Endothelial cell of umbilical vein (primary cell): ENCODE measurements at regions not wholly inside any gene's neighbourhood (a gene's known extent, or its start where the extent isn't known, plus 50 kb on each side); places are given as distances from the start of the nearest gene placed in this dataset.

Source experiments
- POLR2A ChIP-seq: IDR thresholded peaks from 2 replicates; pipeline ENCODE4 v1.6.1; 2012; ENCODE audit warnings: low read depth, mild to moderate bottlenecking, control low read depth, low read length
- POLR2AphosphoS5 ChIP-seq: IDR thresholded peaks from 2 replicates; pipeline ENCODE4 v1.6.1; 2012; ENCODE audit warnings: low read depth, mild to moderate bottlenecking, control low read depth, low read length, moderate library complexity; ENCODE audit not compliant: insufficient read depth
- TF ChIP-seq, protein P1 (sequence below), 2 donors: IDR thresholded peaks; 1 replicate in 1 of 2; 2 replicates in 1 of 2; pipeline ENCODE4 v1.5.1; 2011; ENCODE audit warnings: low read length in 2 of 2, mild to moderate bottlenecking in 2 of 2, moderate library complexity in 2 of 2, control low read depth in 1 of 2, inconsistent platforms in 1 of 2, low read depth in 1 of 2; ENCODE audit not compliant: insufficient read depth in 1 of 2; ENCODE audit errors: extremely low read depth in 1 of 2

DNA sequence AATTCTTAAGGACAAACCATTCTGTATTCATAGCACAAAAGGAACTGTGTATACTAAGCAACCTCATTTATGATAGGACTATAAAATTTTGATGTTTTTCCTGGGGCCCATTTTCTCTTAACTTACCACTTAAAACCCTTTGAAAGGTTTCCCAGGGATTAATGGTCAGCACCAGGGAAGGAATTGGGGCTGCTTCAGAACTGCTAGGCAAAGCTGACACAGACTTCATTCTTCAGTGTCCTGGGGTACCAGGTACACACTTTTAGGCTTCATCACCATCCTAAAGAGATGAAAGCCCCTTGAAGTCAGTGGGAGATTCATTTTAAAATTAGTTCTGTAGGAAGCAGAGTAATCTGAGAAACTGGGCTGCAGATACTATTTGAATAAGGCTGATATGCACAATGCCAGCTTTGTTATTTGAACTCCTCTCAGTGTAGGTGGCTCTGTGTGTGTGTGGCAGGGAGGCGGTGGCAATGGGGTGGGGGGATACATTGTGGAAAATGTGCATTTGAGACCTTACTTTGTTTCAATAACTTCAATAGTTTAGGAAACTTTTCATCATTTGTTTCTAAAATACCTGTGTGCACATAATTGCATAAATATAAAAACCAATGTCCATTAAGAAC, 329.3 kb upstream of the DCN start:
- TF ChIP-seq POLR2A: no peak
- TF ChIP-seq, protein P1, sequence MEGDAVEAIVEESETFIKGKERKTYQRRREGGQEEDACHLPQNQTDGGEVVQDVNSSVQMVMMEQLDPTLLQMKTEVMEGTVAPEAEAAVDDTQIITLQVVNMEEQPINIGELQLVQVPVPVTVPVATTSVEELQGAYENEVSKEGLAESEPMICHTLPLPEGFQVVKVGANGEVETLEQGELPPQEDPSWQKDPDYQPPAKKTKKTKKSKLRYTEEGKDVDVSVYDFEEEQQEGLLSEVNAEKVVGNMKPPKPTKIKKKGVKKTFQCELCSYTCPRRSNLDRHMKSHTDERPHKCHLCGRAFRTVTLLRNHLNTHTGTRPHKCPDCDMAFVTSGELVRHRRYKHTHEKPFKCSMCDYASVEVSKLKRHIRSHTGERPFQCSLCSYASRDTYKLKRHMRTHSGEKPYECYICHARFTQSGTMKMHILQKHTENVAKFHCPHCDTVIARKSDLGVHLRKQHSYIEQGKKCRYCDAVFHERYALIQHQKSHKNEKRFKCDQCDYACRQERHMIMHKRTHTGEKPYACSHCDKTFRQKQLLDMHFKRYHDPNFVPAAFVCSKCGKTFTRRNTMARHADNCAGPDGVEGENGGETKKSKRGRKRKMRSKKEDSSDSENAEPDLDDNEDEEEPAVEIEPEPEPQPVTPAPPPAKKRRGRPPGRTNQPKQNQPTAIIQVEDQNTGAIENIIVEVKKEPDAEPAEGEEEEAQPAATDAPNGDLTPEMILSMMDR (IDR thresholded peaks at IDR 0.05; ENCODE audit: extremely low read depth in 1 of 2, insufficient read depth in 1 of 2, low read depth in 1 of 2, low read length in 2 of 2): no peak
- no peak for TF ChIP-seq POLR2AphosphoS5
